Adipocyte (in vitro differentiated cells): ENCODE measurements at regions not wholly inside any gene's neighbourhood (a gene's known extent, or its start where the extent isn't known, plus 50 kb on each side); places are given as distances from the start of the nearest gene placed in this dataset.

Experiments
- DNase-seq: peaks from one replicate; pipeline ENCODE4 v3.0.0-alpha.2; 2015; ENCODE audit warnings: low read depth
- H3K27me3 ChIP-seq: replicated peaks from 2 replicates; pipeline ENCODE4 v1.7.0; 2013; ENCODE audit warnings: mild to moderate bottlenecking, low read length, moderate library complexity; ENCODE audit not compliant: control insufficient read depth, insufficient read depth
- H3K36me3 ChIP-seq: 2 replicates; pipeline ENCODE4 v1.7.0; 2013; ENCODE audit warnings: low read length, mild to moderate bottlenecking, moderate library complexity; ENCODE audit not compliant: control insufficient read depth, insufficient read depth, severe bottlenecking
- H3K4me1 ChIP-seq: 2 replicates; pipeline ENCODE4 v1.7.0; 2013; ENCODE audit warnings: mild to moderate bottlenecking, low read length, moderate library complexity; ENCODE audit not compliant: control insufficient read depth, insufficient read depth
- H3K4me3 ChIP-seq: 2 replicates; pipeline ENCODE4 v1.7.0; 2013; ENCODE audit warnings: mild to moderate bottlenecking, low read length, moderate library complexity
- H3K9ac ChIP-seq: 2 replicates; pipeline ENCODE4 v1.7.0; 2013; ENCODE audit warnings: mild to moderate bottlenecking, low read length, moderate library complexity
- H3K9me3 ChIP-seq: 2 replicates; pipeline ENCODE4 v1.7.0; 2013; ENCODE audit warnings: mild to moderate bottlenecking, low read length, moderate library complexity; ENCODE audit not compliant: control insufficient read depth

GRCh38 chr1:4328402-4329071 is 325.9 kb upstream of the AJAP1 start:
- H3K4me1 ChIP-seq: no peaks in the 10 kb centered on the region
- no peaks in the 10 kb centered on the region for H3K27me3 ChIP-seq
- no peak for DNase-seq
- H3K9ac ChIP-seq: no peak overlapping the region
- H3K36me3 ChIP-seq: no peaks in the 10 kb centered on the region
- H3K4me3 ChIP-seq: no peak overlapping the region
- peaks cover 1% of the 10 kb centered on the region for H3K9me3 ChIP-seq

GRCh38 chr1:4330805-4331766 is 323.3 kb upstream of the AJAP1 start:
- Histone ChIP-seq H3K9me3 (peaks cover 10% of the 10 kb centered on the region), H3K9ac (no peak overlapping the region), H3K27me3 (no peaks in the 10 kb centered on the region), H3K4me1 (no peaks in the 10 kb centered on the region), H3K4me3 (no peak overlapping the region), H3K36me3 (no peaks in the 10 kb centered on the region)
- DNase-seq: no peak

- Histone ChIP-seq H3K36me3 (no peaks in the 10 kb centered on the region), H3K27me3 (no peaks in the 10 kb centered on the region), H3K9me3 (peaks cover 13% of the 10 kb centered on the region), H3K4me1 (no peaks in the 10 kb centered on the region), H3K4me3 (no peak overlapping the region), H3K9ac (no peak overlapping the region)
- no peak for DNase-seq
These were observed 322.6 kb upstream of the AJAP1 start for GRCh38 chr1:4331767-4332163.

GRCh38 chr1:4336507-4336906 is 317.9 kb upstream of the AJAP1 start:
- no peaks in the 10 kb centered on the region for H3K36me3 ChIP-seq
- no peak overlapping the region for H3K4me3 ChIP-seq
- DNase-seq: no peak
- no peaks in the 10 kb centered on the region for H3K4me1 ChIP-seq
- peaks cover 17% of the 10 kb centered on the region for H3K9me3 ChIP-seq
- H3K27me3 ChIP-seq: no peaks in the 10 kb centered on the region
- no peak overlapping the region for H3K9ac ChIP-seq

GRCh38 chr1:4341421-4341820 is 313.0 kb upstream of the AJAP1 start:
- Histone ChIP-seq H3K9me3 (peaks cover 4% of the 10 kb centered on the region), H3K4me1 (no peaks in the 10 kb centered on the region), H3K4me3 (no peak overlapping the region), H3K9ac (no peak overlapping the region), H3K27me3 (no peaks in the 10 kb centered on the region), H3K36me3 (no peaks in the 10 kb centered on the region)
- no peak for DNase-seq

GRCh38 chr1:4344065-4344732 is 310.2 kb upstream of the AJAP1 start:
- no peak overlapping the region for H3K4me3 ChIP-seq
- H3K9me3 ChIP-seq: peaks cover 4% of the 10 kb centered on the region
- H3K4me1 ChIP-seq: no peaks in the 10 kb centered on the region
- no peaks in the 10 kb centered on the region for H3K27me3 ChIP-seq
- DNase-seq: no peak
- no peak overlapping the region for H3K9ac ChIP-seq
- no peaks in the 10 kb centered on the region for H3K36me3 ChIP-seq

- Histone ChIP-seq H3K36me3 (no peaks in the 10 kb centered on the region), H3K27me3 (no peaks in the 10 kb centered on the region), H3K4me3 (no peak overlapping the region), H3K4me1 (no peaks in the 10 kb centered on the region), H3K9ac (no peak overlapping the region), H3K9me3 (peaks cover 4% of the 10 kb centered on the region)
- DNase-seq: no peak
These were observed 309.3 kb upstream of the AJAP1 start for GRCh38 chr1:4345094-4345493.

GRCh38 chr1:4346131-4346530 is 308.3 kb upstream of the AJAP1 start:
- H3K27me3 ChIP-seq: no peaks in the 10 kb centered on the region
- no peak overlapping the region for H3K9ac ChIP-seq
- H3K36me3 ChIP-seq: no peaks in the 10 kb centered on the region
- peaks cover 3% of the 10 kb centered on the region for H3K9me3 ChIP-seq
- H3K4me3 ChIP-seq: no peak overlapping the region
- no peaks in the 10 kb centered on the region for H3K4me1 ChIP-seq
- DNase-seq: no peak

- no peak overlapping the region for H3K9ac ChIP-seq
- DNase-seq: no peak
- no peaks in the 10 kb centered on the region for H3K4me1 ChIP-seq
- H3K27me3 ChIP-seq: no peaks in the 10 kb centered on the region
- H3K36me3 ChIP-seq: no peaks in the 10 kb centered on the region
- H3K9me3 ChIP-seq: no peaks in the 10 kb centered on the region
- no peak overlapping the region for H3K4me3 ChIP-seq
These were observed 303.0 kb upstream of the AJAP1 start for GRCh38 chr1:4351453-4351852.

GRCh38 chr1:4353090-4353856 is 301.1 kb upstream of the AJAP1 start:
- no peak overlapping the region for H3K9ac ChIP-seq
- no peaks in the 10 kb centered on the region for H3K9me3 ChIP-seq
- no peaks in the 10 kb centered on the region for H3K36me3 ChIP-seq
- no peaks in the 10 kb centered on the region for H3K4me1 ChIP-seq
- no peaks in the 10 kb centered on the region for H3K27me3 ChIP-seq
- no peak overlapping the region for H3K4me3 ChIP-seq
- no peak for DNase-seq

- DNase-seq: no peak
- H3K27me3 ChIP-seq: no peaks in the 10 kb centered on the region
- H3K4me1 ChIP-seq: no peaks in the 10 kb centered on the region
- H3K4me3 ChIP-seq: no peak overlapping the region
- no peak overlapping the region for H3K9ac ChIP-seq
- H3K36me3 ChIP-seq: no peaks in the 10 kb centered on the region
- H3K9me3 ChIP-seq: no peaks in the 10 kb centered on the region
These were observed 298.6 kb upstream of the AJAP1 start for GRCh38 chr1:4355839-4356238.
